HCT116 (cell line): ENCODE measurements at regions not wholly inside any gene's neighbourhood (a gene's known extent, or its start where the extent isn't known, plus 50 kb on each side); places are given as distances from the start of the nearest gene placed in this dataset.
"Not testable (repeated sequence)": the region's sequence is repeated elsewhere in the genome, so short reads cannot be mapped to it uniquely, and the experiment has no call there.

ENCODE experiments used
- CEBPB ChIP-seq: IDR thresholded peaks from 2 replicates; pipeline ENCODE4 v1.6.1; 2012; ENCODE audit warnings: low read depth
- ELF1 ChIP-seq: IDR thresholded peaks from 2 replicates; pipeline ENCODE4 v1.6.1; 2012; ENCODE audit warnings: low read depth, borderline replicate concordance
- EZH2phosphoT487 ChIP-seq: fragments of 200-600 bp; IDR thresholded peaks from 2 replicates; pipeline ENCODE4 v1.6.1; 2018; ENCODE audit warnings: antibody characterized with exemption, borderline replicate concordance
- JUND ChIP-seq: IDR thresholded peaks from 2 replicates; pipeline ENCODE4 v1.6.1; 2012
- POLR2A ChIP-seq: IDR thresholded peaks from 2 replicates; pipeline ENCODE4 v1.7.0; 2011; ENCODE audit warnings: borderline replicate concordance; ENCODE audit not compliant: insufficient read depth, insufficient read length; ENCODE audit errors: extremely low read depth
- ZBTB33 ChIP-seq: IDR thresholded peaks from 2 replicates; pipeline ENCODE4 v1.6.1; 2011; ENCODE audit warnings: mild to moderate bottlenecking, low read length, moderate library complexity; ENCODE audit not compliant: insufficient replicate concordance; ENCODE audit errors: extremely low read depth
- TF ChIP-seq, protein P1 (sequence below), 3 experiments: fragments of 200-600 bp in 1 of 3; sonication (generic) in 1 of 3; IDR thresholded peaks in 2 of 3; conservative IDR thresholded peaks in 1 of 3; 2 replicates each; pipeline ENCODE4 v1.5.1; 2012 to 2017; ENCODE audit warnings: low read depth in 2 of 3, low read length in 2 of 3, antibody characterized with exemption in 1 of 3, borderline replicate concordance in 1 of 3, control low read depth in 1 of 3, mild to moderate bottlenecking in 1 of 3, mixed read lengths in 1 of 3, mixed run types in 1 of 3, moderate library complexity in 1 of 3; ENCODE audit not compliant: insufficient read depth in 1 of 3

DNA sequence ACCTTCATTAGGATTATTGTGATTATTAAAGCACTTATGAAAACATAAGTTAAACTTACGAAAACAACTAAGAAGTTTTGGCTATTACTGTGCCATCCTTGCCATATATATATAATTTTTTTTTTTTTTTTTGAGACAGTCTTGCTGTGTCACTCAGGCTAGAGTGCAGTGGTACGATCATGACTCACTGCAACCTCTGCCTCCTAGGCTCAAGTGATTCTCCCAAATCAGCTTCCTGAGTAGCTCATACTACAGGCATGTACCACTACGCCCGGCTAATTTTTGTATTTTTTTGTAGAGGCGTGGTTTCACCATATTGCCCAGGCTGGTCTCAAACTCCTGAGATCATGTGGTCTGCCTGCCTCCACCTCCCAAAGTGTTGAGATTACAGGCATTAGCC is 91.0 kb upstream of the GARIN1A start:
- TF ChIP-seq CEBPB, POLR2A, JUND, ZBTB33, EZH2phosphoT487, ELF1: not testable (repeated sequence)
- TF ChIP-seq, protein P1, sequence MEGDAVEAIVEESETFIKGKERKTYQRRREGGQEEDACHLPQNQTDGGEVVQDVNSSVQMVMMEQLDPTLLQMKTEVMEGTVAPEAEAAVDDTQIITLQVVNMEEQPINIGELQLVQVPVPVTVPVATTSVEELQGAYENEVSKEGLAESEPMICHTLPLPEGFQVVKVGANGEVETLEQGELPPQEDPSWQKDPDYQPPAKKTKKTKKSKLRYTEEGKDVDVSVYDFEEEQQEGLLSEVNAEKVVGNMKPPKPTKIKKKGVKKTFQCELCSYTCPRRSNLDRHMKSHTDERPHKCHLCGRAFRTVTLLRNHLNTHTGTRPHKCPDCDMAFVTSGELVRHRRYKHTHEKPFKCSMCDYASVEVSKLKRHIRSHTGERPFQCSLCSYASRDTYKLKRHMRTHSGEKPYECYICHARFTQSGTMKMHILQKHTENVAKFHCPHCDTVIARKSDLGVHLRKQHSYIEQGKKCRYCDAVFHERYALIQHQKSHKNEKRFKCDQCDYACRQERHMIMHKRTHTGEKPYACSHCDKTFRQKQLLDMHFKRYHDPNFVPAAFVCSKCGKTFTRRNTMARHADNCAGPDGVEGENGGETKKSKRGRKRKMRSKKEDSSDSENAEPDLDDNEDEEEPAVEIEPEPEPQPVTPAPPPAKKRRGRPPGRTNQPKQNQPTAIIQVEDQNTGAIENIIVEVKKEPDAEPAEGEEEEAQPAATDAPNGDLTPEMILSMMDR (IDR thresholded peaks at IDR 0.05 in 2 of 3, conservative IDR thresholded peaks at IDR 0.05 in 1 of 3; ENCODE audit: borderline replicate concordance in 1 of 3, insufficient read depth in 1 of 3, low read depth in 2 of 3, low read length in 2 of 3) = not testable (repeated sequence)
